HG03460 (cell line): ENCODE measurements at regions not wholly inside any gene's neighbourhood (a gene's known extent, or its start where the extent isn't known, plus 50 kb on each side); places are given as distances from the start of the nearest gene placed in this dataset.
"Not testable (repeated sequence)": the region's sequence is repeated elsewhere in the genome, so short reads cannot be mapped to it uniquely, and the experiment has no call there.

ENCODE experiments used
- ATAC-seq: cut with Tn5 transposase; IDR thresholded peaks from one replicate; pipeline ENCODE4 v1.9.1; 2021; ENCODE audit not compliant: unreplicated experiment

DNA sequence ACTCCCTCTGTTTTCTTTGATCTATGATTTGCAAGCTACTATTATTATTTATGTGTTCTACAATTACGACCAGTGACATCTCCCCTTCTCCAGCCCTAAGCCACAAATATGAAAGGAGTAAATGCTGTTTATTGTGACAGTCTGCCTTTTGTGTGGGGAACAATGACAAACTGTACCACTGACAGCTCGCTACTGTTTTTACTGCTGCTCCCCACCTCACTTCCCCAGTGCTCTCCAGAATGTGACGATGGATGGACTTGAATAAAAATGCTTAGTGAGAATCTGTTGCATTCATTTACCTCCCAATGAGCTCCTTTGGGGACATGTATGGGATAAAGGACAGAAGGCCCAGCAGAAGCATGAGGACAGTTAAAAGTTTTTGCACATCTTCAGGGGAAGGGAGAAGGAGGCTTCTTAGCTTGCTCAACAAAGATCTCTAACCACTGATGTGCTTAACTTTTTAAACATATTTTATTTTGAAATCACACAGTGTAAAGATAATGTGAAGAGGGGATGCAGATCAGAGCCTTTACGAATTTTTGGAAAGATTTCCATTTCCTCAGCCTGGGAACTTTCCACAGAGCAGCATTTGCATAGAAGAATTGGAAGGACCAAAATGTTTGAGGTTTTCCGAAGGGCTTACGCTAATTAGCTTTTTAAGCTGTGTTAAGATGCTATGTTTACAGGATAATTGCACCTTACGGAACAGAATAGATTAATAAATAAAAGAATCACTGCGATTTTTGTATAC, 485.1 kb upstream of the TENM3 start:
- no peak for ATAC-seq

DNA sequence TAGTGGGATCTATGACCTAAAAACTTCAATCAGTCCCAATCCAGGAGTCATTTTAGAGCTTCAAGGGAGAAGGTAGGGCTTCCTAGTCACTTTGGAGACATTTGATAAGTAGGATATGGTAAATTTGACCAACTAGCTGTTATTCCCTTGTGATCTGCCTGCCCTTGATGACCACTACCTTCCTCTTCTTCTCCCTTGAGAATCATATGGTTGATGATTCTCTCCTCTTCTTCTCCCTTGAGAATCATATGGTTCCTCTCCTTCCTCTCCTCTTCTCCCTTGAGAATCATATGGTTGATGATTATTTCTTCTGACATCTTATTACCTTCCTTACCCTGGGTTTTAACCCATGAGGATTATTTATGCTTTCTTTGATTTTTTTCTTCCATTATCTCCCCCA, 482.6 kb upstream of the TENM3 start:
- no peak for ATAC-seq

GRCh38 chr4:181761156-181761555, 482.0 kb upstream of the TENM3 start:
- no peak for ATAC-seq

DNA sequence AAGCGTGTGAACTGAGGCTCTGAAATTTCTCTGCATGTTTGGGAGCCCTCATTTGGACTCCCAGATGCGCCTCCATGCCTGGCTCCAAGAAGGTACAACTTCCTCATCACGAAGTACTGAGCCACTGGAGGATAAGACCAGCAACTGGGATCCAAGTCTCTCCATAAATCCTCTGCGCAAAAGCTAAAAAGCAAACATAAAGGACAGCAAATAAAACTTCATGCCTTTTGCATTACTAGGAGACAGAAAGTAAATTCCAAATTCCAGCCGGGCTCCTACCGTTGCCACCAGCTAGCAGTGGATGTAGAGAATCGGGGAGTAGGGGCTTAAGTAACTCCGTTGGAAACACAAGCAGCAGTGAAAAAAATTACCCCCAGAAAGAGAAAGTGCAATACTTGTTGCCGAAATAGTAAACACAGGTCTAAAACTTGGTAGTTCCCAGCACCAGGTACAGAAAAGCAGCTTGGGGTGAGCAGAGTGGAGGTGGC, 477.1 kb upstream of the TENM3 start:
- no peak for ATAC-seq

DNA sequence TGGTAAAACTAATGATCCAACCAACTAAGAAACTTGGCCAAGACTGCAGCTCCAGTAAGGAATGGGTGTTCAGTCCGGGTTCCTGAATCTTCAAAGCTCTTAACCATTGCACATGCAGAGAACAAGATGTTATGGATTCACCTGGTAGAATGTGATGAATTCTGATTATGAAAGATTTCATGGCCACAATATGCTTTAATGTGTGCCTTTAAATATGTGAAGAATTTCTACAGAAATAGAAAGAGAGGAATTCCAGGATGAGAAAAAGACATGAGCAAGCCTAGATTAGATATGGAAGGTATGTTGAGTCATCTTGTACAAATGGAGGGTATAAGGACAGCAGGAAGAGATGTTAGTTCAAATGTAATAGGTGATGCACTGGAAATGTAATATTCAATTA, 472.2 kb upstream of the TENM3 start:
- no peak for ATAC-seq

DNA sequence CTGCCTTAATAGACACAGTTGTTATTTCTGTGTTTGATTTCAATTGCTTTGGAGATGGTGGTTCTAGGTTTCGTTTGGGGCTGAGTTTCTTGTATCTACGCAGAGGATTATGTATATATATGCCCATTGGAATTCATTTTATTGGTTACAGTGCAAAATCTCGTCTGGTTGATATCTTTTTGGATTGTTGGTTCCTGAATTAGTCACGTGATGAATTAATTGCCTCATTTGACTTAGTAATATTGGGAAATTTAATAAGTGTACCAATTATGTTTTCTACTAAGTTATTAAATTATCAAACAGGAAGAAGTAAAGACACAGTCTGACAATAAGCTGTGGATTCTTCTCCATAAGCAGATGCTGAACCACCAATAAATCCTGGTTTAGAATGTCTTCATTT, 467.9 kb upstream of the TENM3 start:
- no peak for ATAC-seq

DNA sequence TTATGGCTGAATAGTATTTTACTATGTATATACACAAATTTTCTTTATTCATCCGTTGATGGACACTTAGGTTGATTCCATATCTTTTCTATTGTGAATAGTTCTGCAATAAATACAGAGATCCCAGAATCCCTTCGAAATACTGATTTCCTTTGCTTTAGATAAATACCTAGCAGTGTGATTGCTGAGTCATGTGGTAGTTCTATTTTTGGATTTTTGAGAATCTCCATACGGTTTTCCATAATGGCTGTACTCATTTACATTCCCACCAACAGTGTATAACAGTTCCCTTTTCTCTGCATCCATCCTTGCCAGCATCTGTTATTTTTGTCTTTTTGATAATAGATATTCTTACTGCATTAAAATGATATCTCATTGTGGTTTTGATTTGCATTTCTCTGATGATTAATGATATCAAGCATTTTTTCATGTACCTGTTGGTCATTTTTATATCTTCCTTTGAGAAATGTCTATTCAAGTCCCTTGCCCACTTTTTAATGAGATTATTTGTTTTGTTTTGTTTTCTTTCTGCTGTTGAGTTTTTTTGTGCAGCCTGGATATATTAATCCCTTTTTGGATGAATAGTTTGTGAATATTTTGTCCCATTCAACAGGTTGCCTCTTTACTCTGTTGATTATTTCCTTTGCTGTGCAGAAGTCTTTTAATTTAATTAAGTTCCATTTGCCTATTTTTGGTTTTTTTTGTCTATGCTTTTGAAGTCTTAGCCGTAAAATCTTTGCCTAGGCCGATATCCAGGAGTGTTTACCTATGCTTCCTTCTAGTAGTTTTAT, 466.7 kb upstream of the TENM3 start:
- no peak for ATAC-seq

DNA sequence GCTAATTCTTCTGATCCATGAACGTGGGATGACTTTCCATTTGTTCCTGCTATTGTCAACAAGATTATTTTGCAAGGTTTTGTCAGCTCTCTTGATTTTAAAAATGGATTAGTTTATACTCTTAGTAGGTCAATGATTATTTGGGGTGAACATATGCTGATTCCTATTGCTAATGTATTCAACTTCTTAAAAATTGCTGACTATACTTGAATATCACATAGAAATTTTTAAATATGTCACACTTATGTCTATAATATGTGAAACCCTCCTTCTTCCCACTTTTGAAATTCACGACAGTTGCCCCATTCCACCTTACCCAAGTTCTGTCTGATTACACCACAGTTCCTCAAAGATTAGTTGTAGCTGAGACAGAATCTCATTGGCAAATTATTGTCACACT, 465.7 kb upstream of the TENM3 start:
- no peak for ATAC-seq

DNA sequence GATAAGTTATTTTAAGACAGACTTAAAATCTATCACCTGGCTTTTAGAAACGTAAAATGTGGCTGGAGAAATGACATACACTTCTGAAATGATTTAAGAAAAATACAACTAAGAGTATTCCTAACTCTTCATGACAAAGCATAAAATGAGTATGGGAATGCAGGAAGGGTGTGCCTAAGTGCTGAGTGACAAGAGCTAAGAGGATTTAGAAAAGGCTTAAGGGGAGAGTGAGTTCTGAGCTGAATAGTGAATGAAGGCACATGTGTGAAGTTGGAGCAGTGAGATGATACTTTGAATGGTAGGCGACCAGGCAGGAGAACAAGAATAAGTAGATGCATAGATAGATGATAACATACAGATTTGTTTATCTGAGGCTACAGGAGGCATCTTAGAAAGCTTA, 458.3 kb upstream of the TENM3 start:
- ATAC-seq, result no peak

DNA sequence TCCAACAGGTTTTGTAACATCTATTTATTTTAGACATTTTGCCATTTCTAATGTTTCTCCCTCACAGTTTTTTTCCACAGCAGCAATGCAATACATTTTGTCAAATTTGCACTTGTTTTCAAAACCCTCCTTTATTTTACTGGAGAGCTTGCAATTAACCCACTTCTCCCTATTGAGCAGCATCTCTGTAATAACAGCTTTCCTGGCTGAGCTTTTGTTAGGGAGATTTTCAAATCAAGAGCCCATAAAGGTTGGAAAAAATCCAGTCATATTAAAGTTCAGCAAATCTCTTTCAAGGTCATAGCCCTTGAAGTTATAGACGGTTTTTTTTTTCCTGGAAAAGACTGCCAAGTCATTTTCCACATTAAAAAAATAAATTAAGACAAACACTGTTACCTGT, 450.6 kb upstream of the TENM3 start:
- no peak for ATAC-seq

DNA sequence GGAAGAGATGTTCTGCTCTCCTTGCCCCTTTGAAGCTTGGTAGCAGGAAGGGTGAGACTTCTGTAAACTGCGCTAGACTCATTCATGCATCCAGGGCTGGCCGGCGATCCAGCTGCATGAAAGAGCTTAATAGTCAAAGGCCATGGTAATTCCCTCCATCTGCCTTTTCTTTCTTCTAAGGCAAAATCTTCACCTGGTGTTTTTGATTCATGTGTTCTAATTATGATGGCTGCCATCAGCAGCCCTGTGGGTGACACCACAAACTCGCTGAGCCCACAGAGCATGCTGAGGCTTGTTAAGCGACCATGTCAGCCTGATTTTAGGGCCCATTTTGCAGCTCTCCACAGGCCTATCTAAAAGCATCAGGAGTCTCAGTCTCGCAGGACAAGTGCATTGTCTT, 450.1 kb upstream of the TENM3 start:
- ATAC-seq, result no peak

GRCh38 chr4:181796502-181796901, 446.7 kb upstream of the TENM3 start:
- no peak for ATAC-seq

- no peak for ATAC-seq
Measured at GRCh38 chr4:181798536-181798935, 444.7 kb upstream of the TENM3 start.

DNA sequence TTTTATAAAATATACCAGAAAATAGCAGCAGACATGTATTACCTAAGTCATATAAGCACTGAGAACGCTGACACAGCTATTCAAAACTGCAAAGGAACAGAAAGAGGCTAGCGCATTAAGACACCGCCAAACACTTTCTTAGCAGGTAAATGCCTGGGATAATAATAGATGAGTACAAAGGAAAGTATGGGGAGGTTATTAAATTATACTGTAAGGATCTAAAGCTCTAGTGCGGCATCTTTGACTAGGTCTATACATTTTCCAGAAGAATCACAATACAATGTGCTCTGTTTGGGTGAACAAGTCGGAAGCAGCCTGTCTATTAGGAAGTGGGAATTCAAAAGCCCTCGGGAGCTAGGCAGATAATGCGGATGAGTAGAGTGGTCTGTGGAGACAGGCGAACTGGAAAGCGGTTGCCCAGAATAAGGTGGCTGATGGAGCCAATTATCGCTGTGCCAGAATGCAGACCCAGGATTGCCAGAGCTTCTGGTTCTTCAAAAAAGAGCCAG, 443.6 kb upstream of the TENM3 start:
- no peak for ATAC-seq

DNA sequence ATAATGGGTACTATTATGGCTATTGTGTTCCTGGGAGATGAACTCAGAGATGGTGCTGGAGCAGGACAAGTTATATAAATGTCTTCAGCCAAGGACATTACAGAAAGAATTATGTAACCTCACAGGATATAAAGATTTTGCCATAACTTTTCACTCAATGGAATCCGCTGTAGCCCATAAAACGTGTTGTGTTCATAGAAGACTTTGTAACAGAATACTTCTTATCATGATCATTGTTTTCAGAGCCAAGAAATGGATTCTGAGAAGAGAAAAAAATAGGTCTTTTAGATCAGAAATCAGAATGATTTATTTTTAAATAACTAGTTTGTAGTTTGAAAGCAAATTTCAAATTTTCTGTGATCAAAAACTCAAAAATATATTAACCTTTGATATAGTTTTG, 441.0 kb upstream of the TENM3 start:
- no peak for ATAC-seq

DNA sequence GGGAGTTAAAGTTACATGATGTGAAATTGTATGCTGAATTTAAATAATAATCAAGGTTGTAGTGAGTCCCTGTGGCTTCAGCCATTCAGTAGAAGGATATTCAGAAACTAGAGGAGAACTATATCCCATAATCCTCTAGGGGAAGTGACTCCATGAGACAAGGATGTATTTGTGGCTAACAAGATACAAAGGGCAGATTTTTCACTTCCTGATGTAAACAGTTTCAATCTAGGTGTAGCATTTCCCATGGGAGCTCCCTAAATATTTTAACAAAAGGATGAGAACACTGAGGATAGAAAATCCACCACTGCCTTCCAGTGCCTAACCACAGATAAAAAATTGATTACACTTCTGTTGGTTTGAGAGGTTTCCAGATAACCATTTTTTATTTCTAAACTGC, 435.4 kb upstream of the TENM3 start:
- ATAC-seq, result no peak

GRCh38 chr4:181810711-181811110, 432.5 kb upstream of the TENM3 start:
- ATAC-seq, result no peak

- ATAC-seq, result not testable (repeated sequence)
Measured at GRCh38 chr4:181811550-181811949, 431.7 kb upstream of the TENM3 start.

GRCh38 chr4:181819946-181820345, 423.3 kb upstream of the TENM3 start:
- ATAC-seq, result no peak

DNA sequence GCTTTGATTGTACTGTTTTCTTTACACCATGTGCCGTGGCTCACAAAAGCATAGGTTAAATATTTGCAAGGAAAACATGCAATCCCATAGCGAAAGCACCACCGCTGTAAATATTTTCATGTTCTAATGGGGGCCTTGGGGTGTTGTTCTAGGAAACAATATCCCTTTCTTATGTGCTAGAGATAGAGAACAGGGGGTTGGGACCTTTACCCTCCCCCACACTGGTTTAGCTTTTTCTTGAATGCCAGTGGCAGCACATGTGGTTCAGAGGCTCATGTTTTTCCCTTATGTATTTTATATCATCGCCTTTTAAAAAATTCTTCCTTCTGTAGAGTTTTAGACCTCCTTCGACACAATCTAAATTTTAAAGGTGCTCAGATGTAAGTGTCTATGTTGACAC, 422.6 kb upstream of the TENM3 start:
- ATAC-seq, result no peak

DNA sequence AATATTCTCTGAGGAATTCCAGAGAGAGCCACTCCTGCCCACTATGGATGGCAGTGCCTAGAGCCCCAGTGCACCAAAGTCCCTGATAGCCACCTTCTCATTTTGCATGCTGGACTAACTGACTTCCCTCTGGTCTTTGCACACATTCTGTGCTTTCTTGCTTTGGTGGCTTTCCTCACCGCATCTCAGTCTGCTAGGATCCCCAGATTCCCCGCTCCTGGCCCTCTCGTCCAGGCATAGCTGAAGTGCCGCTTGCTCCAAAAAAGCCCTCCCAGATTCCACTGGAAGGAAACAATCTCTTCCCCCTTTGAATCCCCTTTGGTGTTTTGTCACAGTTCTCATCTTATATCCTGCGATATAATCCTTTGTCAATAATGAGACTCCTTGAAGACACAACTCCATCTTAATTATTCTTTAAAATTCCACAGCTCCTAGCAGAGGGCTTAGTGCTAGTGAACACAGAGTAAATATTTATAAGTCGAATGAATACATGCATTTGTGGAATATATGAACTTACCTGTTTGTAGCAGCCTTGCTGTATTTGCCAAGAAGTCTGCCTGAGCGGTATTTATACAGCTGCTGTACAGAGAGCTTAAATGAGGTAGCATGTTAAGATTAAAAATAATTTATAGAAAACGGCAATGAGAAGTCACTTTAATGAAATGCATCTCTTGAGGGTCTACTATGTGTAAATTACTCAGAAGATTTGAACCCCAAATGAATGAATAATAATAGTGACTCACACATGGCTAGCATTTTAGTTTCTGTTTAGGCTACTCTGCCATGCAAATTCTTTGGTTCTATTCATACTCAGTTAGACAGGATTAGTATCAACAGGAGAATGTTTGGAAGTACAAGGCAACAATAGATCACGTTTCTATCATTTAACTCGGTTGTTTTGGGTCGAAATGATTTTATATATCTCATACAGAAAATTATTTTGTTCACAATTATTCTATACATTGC, 421.9 kb upstream of the TENM3 start:
- ATAC-seq, result no peak
